Endothelial cell of umbilical vein (primary cell): ENCODE measurements at regions not wholly inside any gene's neighbourhood (a gene's known extent, or its start where the extent isn't known, plus 50 kb on each side); places are given as distances from the start of the nearest gene placed in this dataset.

Experiments
- BruUV-seq: library from RNA; stranded (reverse); fragments of 400-500 nt; replicated peaks from 2 replicates; lab custom pipeline; 2021; lab: Mats Ljungman, UMichigan
- CTCF ChIA-PET: fragments of 300-600, 350-600 bp; sonication (Branson Sonifier 250); formaldehyde crosslinking; loops from one replicate; lab custom pipeline; 2021; ENCODE audit warnings: antibody characterized with exemption, inconsistent platforms; lab: Charles Lee
- POLR2A ChIA-PET: fragments of 300-600, 350-600 bp; sonication (Branson Sonifier 250); formaldehyde crosslinking; loops from one replicate; lab custom pipeline; 2021; ENCODE audit warnings: antibody characterized with exemption, inconsistent platforms; lab: Charles Lee
- DNase-seq: peaks from one replicate; pipeline ENCODE4 v3.0.0-alpha.2; 2011; ENCODE audit warnings: low read depth, low spot score
- FAIRE-seq: peaks from 2 replicates; lab custom pipeline; 2011; peaks lifted over from hg19 to GRCh38; lab: Jason Lieb, UNC
- H2AFZ ChIP-seq: 2 replicates; pipeline ENCODE4 v1.6.0; 2012; ENCODE audit warnings: low read depth, low read length, control low read depth, inconsistent platforms
- H3K27ac ChIP-seq: 2 replicates; pipeline ENCODE4 v1.5.1; 2011; ENCODE audit warnings: low read depth, mild to moderate bottlenecking, control low read depth, low read length, moderate library complexity; ENCODE audit not compliant: insufficient read depth
- H3K27me3 ChIP-seq, 2 experiments: 2 replicates each; pipeline versions ENCODE4 v1.6.0 to v1.6.1; 2011; ENCODE audit warnings: low read length in 2 of 2, mixed read lengths in 1 of 2; ENCODE audit not compliant: control insufficient read depth in 2 of 2, insufficient read depth in 2 of 2
- H3K36me3 ChIP-seq, 2 experiments: 2 replicates in 1 of 2; 3 replicates in 1 of 2; pipeline ENCODE4 v1.5.1; 2011; ENCODE audit warnings: low read length in 2 of 2, mild to moderate bottlenecking in 1 of 2, moderate library complexity in 1 of 2; ENCODE audit not compliant: control insufficient read depth in 2 of 2, insufficient read depth in 2 of 2; ENCODE audit errors: extremely low read depth in 1 of 2
- H3K4me1 ChIP-seq: 3 replicates; pipeline ENCODE4 v1.5.1; 2011; ENCODE audit warnings: mild to moderate bottlenecking, low read length; ENCODE audit not compliant: control insufficient read depth, insufficient read depth; ENCODE audit errors: extremely low read depth
- H3K4me2 ChIP-seq: 2 replicates; pipeline ENCODE4 v1.6.1; 2011; ENCODE audit warnings: low read length, control low read depth, mixed read lengths; ENCODE audit not compliant: insufficient read depth
- H3K4me3 ChIP-seq, 3 experiments: fragments of 200-600 bp in 1 of 3; sonication (generic), shearing (Covaris generic) in 1 of 3; replicated peaks in 1 of 3; 2 replicates each; pipeline ENCODE4 v1.5.1; 2011 to 2016; ENCODE audit warnings: control low read depth in 3 of 3, low read length in 3 of 3, mild to moderate bottlenecking in 2 of 3, inconsistent platforms in 1 of 3, low read depth in 1 of 3, moderate library complexity in 1 of 3; ENCODE audit not compliant: insufficient read depth in 1 of 3
- H3K79me2 ChIP-seq: 2 replicates; pipeline ENCODE4 v1.6.0; 2012; ENCODE audit warnings: low read length, inconsistent platforms; ENCODE audit not compliant: control insufficient read depth, insufficient read depth
- H3K9ac ChIP-seq: replicated peaks from 2 replicates; pipeline ENCODE3; 2011; ENCODE audit warnings: low read length, control low read depth; ENCODE audit not compliant: insufficient read depth; ENCODE audit errors: extremely low read depth
- H3K9me1 ChIP-seq: replicated peaks from 3 replicates; pipeline ENCODE4 v1.6.0; 2011; ENCODE audit warnings: mild to moderate bottlenecking, low read length; ENCODE audit not compliant: control insufficient read depth, insufficient read depth; ENCODE audit errors: extremely low read depth
- H3K9me3 ChIP-seq: replicated peaks from 2 replicates; pipeline ENCODE4 v1.5.1; 2012; ENCODE audit warnings: low read length, inconsistent platforms; ENCODE audit not compliant: control insufficient read depth, insufficient read depth
- H4K20me1 ChIP-seq: replicated peaks from 2 replicates; pipeline ENCODE3; 2011; ENCODE audit warnings: mild to moderate bottlenecking, low read length; ENCODE audit not compliant: control insufficient read depth, insufficient read depth; ENCODE audit errors: extremely low read depth
- CTCF ChIP-seq, 2 donors: IDR thresholded peaks; 1 replicate in 1 of 2; 2 replicates in 1 of 2; pipeline ENCODE4 v1.5.1; 2011; ENCODE audit warnings: low read length in 2 of 2, mild to moderate bottlenecking in 2 of 2, moderate library complexity in 2 of 2, control low read depth in 1 of 2, inconsistent platforms in 1 of 2, low read depth in 1 of 2; ENCODE audit not compliant: insufficient read depth in 1 of 2; ENCODE audit errors: extremely low read depth in 1 of 2
- EZH2 ChIP-seq: IDR thresholded peaks from 2 replicates; pipeline ENCODE4 v1.6.1; 2012; ENCODE audit warnings: borderline replicate concordance, low read depth, mild to moderate bottlenecking, moderate library complexity, low read length, inconsistent platforms; ENCODE audit not compliant: severe bottlenecking
- FOS ChIP-seq: IDR thresholded peaks from 2 replicates; pipeline ENCODE4 v1.6.1; 2011; ENCODE audit warnings: mild to moderate bottlenecking, low read length, moderate library complexity, borderline replicate concordance; ENCODE audit not compliant: insufficient read depth
- GATA2 ChIP-seq: IDR thresholded peaks from 2 replicates; pipeline ENCODE4 v1.7.0; 2011; ENCODE audit warnings: low read depth, mild to moderate bottlenecking, moderate library complexity, mixed read lengths, low read length; ENCODE audit not compliant: insufficient read length, insufficient read depth
- JUN ChIP-seq: IDR thresholded peaks from 2 replicates; pipeline ENCODE4 v1.6.1; 2011; ENCODE audit warnings: borderline replicate concordance, low read depth; ENCODE audit not compliant: insufficient read length, insufficient read depth
- MAX ChIP-seq: IDR thresholded peaks from 2 replicates; pipeline ENCODE4 v1.6.1; 2011; ENCODE audit not compliant: insufficient read depth, insufficient read length
- MYC ChIP-seq: IDR thresholded peaks from one replicate; pipeline ENCODE4 v1.6.1; 2011; ENCODE audit warnings: mild to moderate bottlenecking, low read depth, low read length
- POLR2A ChIP-seq: IDR thresholded peaks from 2 replicates; pipeline ENCODE4 v1.6.1; 2012; ENCODE audit warnings: low read depth, mild to moderate bottlenecking, control low read depth, low read length
- POLR2AphosphoS5 ChIP-seq: IDR thresholded peaks from 2 replicates; pipeline ENCODE4 v1.6.1; 2012; ENCODE audit warnings: low read depth, mild to moderate bottlenecking, control low read depth, low read length, moderate library complexity; ENCODE audit not compliant: insufficient read depth
- dilution Hi-C: fragments of 300-500 bp; cut with MboI; formaldehyde crosslinking; loops from one replicate; pipeline ENCODE4 v1.15.0; 2019; ENCODE audit warnings: low sequenced_read_pairs; ENCODE audit not compliant: extremely low pct_ligation_motif_present
- intact Hi-C: fragments of 100-400 bp; cut with micrococcal nuclease; formaldehyde crosslinking; loops from one replicate; pipeline ENCODE4 v1.10.0; 2022

- Histone ChIP-seq H3K4me1 (no peaks in the 10 kb centered on the region), H2AFZ (no peak overlapping the region), H4K20me1 (no peaks in the 10 kb centered on the region), H3K36me3 (no peaks in the 10 kb centered on the region), H3K27ac (no peak overlapping the region), H3K9ac (no peak overlapping the region), H3K9me1 (no peaks in the 10 kb centered on the region), H3K9me3 (no peaks in the 10 kb centered on the region), H3K4me2 (no peak overlapping the region), H3K4me3 (no peak overlapping the region), H3K79me2 (no peaks in the 10 kb centered on the region), H3K27me3 (no peaks in the 10 kb centered on the region)
- dilution Hi-C loops (no loop called here), intact Hi-C loops (no loop called here)
- CTCF ChIA-PET = no interaction called here
- POLR2A ChIA-PET = no interaction called here
- no peak for DNase-seq
- no TSS peak for BruUV-seq
- FAIRE-seq = no peak
- TF ChIP-seq FOS (no peak), POLR2A (no peak), POLR2AphosphoS5 (no peak), MAX (no peak), JUN (no peak), CTCF (IDR thresholded peaks at IDR 0.05; ENCODE audit: extremely low read depth in 1 of 2, insufficient read depth in 1 of 2, low read depth in 1 of 2, low read length in 2 of 2) (no peak), GATA2 (no peak), MYC (no peak), EZH2 (no peak)
These were observed 908.5 kb upstream of the RAG2 start for GRCh38 chr11:37506531-37506930.
